HCT116 (cell line): ENCODE measurements at regions not wholly inside any gene's neighbourhood (a gene's known extent, or its start where the extent isn't known, plus 50 kb on each side); places are given as distances from the start of the nearest gene placed in this dataset.

Experiments used
- ATAC-seq: fragments of 200-7000 bp; cut with Tn5 transposase; 2 replicates; pipeline ENCODE4 v1.9.1; 2020; ENCODE audit warnings: mild to moderate bottlenecking, moderate library complexity
- BruUV-seq: library from RNA; stranded (reverse); fragments of 400-500 nt; replicated peaks from 2 replicates; lab custom pipeline; 2021; lab: Mats Ljungman, UMichigan
- CTCF ChIA-PET: fragments of 300-600 bp; sonication (Branson Sonifier 250); formaldehyde crosslinking; loops from one replicate; lab custom pipeline; 2021; ENCODE audit warnings: antibody characterized with exemption; lab: Charles Lee
- POLR2A ChIA-PET: fragments of 300-600, 350-600 bp; sonication (Branson Sonifier 250); formaldehyde crosslinking; loops from one replicate; lab custom pipeline; 2021; ENCODE audit warnings: antibody characterized with exemption; lab: Charles Lee
- RAD21 ChIA-PET, 2 experiments: fragments of 300-600 bp; sonication (Branson Sonifier 250); formaldehyde crosslinking; loops; one replicate each; lab custom pipeline; 2023; ENCODE audit warnings: low total read pairs in 2 of 2; ENCODE audit not compliant: uncharacterized antibody in 2 of 2, unreplicated experiment in 2 of 2, low non-redundant PET in 1 of 2; lab: Charles Lee
- DNase-seq: peaks from one replicate; pipeline ENCODE4 v3.0.0-alpha.2; 2010; ENCODE audit warnings: low read depth, low spot score
- H2AFZ ChIP-seq: fragments of 200-600 bp; shearing (Covaris generic), sonication (generic); 2 replicates; pipeline ENCODE4 v1.6.1; 2017; ENCODE audit warnings: low read depth, mixed run types, mixed read lengths, antibody characterized with exemption, low read length; ENCODE audit not compliant: poor library complexity, severe bottlenecking
- H3K27ac ChIP-seq: 2 replicates; pipeline ENCODE4 v1.5.1; 2012; ENCODE audit warnings: low read depth, low read length
- H3K27me3 ChIP-seq: fragments of 200-600 bp; sonication (generic); 2 replicates; pipeline ENCODE4 v1.6.1; 2016; ENCODE audit warnings: mixed run types, low read length, mixed read lengths; ENCODE audit not compliant: insufficient read depth
- H3K36me3 ChIP-seq, 2 experiments: fragments of 200-500 bp in 1 of 2; fragments of 200-600 bp in 1 of 2; sonication (Bioruptor generic) in 1 of 2; sonication (generic) in 1 of 2; 2 replicates each; pipeline versions ENCODE4 v1.5.1 to v1.6.1; 2014 to 2016; ENCODE audit warnings: low read length in 2 of 2, inconsistent platforms in 1 of 2, mixed read lengths in 1 of 2, mixed run types in 1 of 2; ENCODE audit not compliant: insufficient read depth in 2 of 2, control insufficient read depth in 1 of 2
- H3K4me1 ChIP-seq, 2 experiments: fragments of 200-600 bp in 1 of 2; sonication (generic) in 1 of 2; 2 replicates each; pipeline versions ENCODE4 v1.5.1 to v1.6.1; 2012 to 2017; ENCODE audit warnings: low read length in 2 of 2, inconsistent platforms in 1 of 2, mild to moderate bottlenecking in 1 of 2, mixed read lengths in 1 of 2, mixed run types in 1 of 2, moderate library complexity in 1 of 2; ENCODE audit not compliant: insufficient read depth in 2 of 2, control insufficient read depth in 1 of 2
- H3K4me2 ChIP-seq: fragments of 200-600 bp; sonication (generic); 2 replicates; pipeline ENCODE4 v1.6.1; 2017; ENCODE audit warnings: mixed run types, low read length, mixed read lengths
- H3K4me3 ChIP-seq, 2 experiments: fragments of 200-600 bp in 1 of 2; sonication (generic) in 1 of 2; replicated peaks in 1 of 2; 2 replicates each; pipeline ENCODE4 v1.5.1; 2011 to 2016; ENCODE audit warnings: low read length in 2 of 2, control low read depth in 1 of 2, low read depth in 1 of 2, mild to moderate bottlenecking in 1 of 2, mixed read lengths in 1 of 2, mixed run types in 1 of 2
- H3K79me2 ChIP-seq: fragments of 200-600 bp; sonication (generic); 2 replicates; pipeline ENCODE4 v1.6.1; 2017; ENCODE audit warnings: mild to moderate bottlenecking, mixed run types, low read length, moderate library complexity, mixed read lengths; ENCODE audit not compliant: insufficient read depth
- H3K9ac ChIP-seq: fragments of 200-600 bp; sonication (generic); 2 replicates; pipeline ENCODE4 v1.6.1; 2016; ENCODE audit warnings: low read length, mixed read lengths
- H3K9me2 ChIP-seq: fragments of 200-600 bp; sonication (generic), shearing (Covaris generic); 2 replicates; pipeline ENCODE4 v1.6.1; 2017; ENCODE audit warnings: mixed run types, mild to moderate bottlenecking, moderate library complexity; ENCODE audit not compliant: insufficient read depth
- H3K9me3 ChIP-seq, 2 experiments: fragments of 200-500 bp in 1 of 2; fragments of 200-600 bp in 1 of 2; sonication (Bioruptor generic) in 1 of 2; sonication (generic) in 1 of 2; 2 replicates each; pipeline ENCODE4 v1.6.1; 2014 to 2017; ENCODE audit warnings: low read length in 2 of 2, mixed read lengths in 2 of 2, inconsistent platforms in 1 of 2, low read depth in 1 of 2, mild to moderate bottlenecking in 1 of 2, mixed run types in 1 of 2, moderate library complexity in 1 of 2; ENCODE audit not compliant: control insufficient read depth in 1 of 2, insufficient read depth in 1 of 2
- H4K20me1 ChIP-seq: fragments of 200-600 bp; sonication (generic), shearing (Covaris generic); 2 replicates; pipeline ENCODE4 v1.6.1; 2017; ENCODE audit warnings: mixed run types, mild to moderate bottlenecking, moderate library complexity; ENCODE audit not compliant: insufficient read depth
- ATF3 ChIP-seq: IDR thresholded peaks from 2 replicates; pipeline ENCODE4 v1.6.1; 2012
- CBX3 ChIP-seq: IDR thresholded peaks from 2 replicates; pipeline ENCODE4 v1.6.1; 2012; ENCODE audit warnings: low read depth
- CEBPB ChIP-seq: IDR thresholded peaks from 2 replicates; pipeline ENCODE4 v1.6.1; 2012; ENCODE audit warnings: low read depth
- CTCF ChIP-seq, 3 experiments: fragments of 200-600 bp in 1 of 3; sonication (generic) in 1 of 3; IDR thresholded peaks in 2 of 3; conservative IDR thresholded peaks in 1 of 3; 2 replicates each; pipeline ENCODE4 v1.5.1; 2012 to 2017; ENCODE audit warnings: low read depth in 2 of 3, low read length in 2 of 3, antibody characterized with exemption in 1 of 3, borderline replicate concordance in 1 of 3, control low read depth in 1 of 3, mild to moderate bottlenecking in 1 of 3, mixed read lengths in 1 of 3, mixed run types in 1 of 3, moderate library complexity in 1 of 3; ENCODE audit not compliant: insufficient read depth in 1 of 3
- EGR1 ChIP-seq: IDR thresholded peaks from 2 replicates; pipeline ENCODE4 v1.6.1; 2012; ENCODE audit warnings: low read depth
- ELF1 ChIP-seq: IDR thresholded peaks from 2 replicates; pipeline ENCODE4 v1.6.1; 2012; ENCODE audit warnings: low read depth, borderline replicate concordance
- EZH2phosphoT487 ChIP-seq: fragments of 200-600 bp; IDR thresholded peaks from 2 replicates; pipeline ENCODE4 v1.6.1; 2018; ENCODE audit warnings: antibody characterized with exemption, borderline replicate concordance
- FOSL1 ChIP-seq: IDR thresholded peaks from 2 replicates; pipeline ENCODE4 v1.6.1; 2012; ENCODE audit warnings: low read depth
- MAX ChIP-seq: IDR thresholded peaks from 2 replicates; pipeline ENCODE4 v1.6.1; 2012
- SIN3A ChIP-seq: IDR thresholded peaks from 2 replicates; pipeline ENCODE4 v1.6.1; 2012; ENCODE audit warnings: low read depth
- SP1 ChIP-seq: IDR thresholded peaks from 2 replicates; pipeline ENCODE4 v1.6.1; 2012; ENCODE audit warnings: low read depth
- SRF ChIP-seq: IDR thresholded peaks from 2 replicates; pipeline ENCODE4 v1.6.1; 2012; ENCODE audit warnings: low read depth
- YY1 ChIP-seq: IDR thresholded peaks from 2 replicates; pipeline ENCODE4 v1.6.1; 2011; ENCODE audit warnings: low read length, low read depth, moderate library complexity, mild to moderate bottlenecking; ENCODE audit not compliant: insufficient replicate concordance; ENCODE audit errors: extremely low read depth
- ZFX ChIP-seq: fragments of 450-650 bp; IDR thresholded peaks from 2 replicates; pipeline ENCODE4 v1.6.1; 2017
- intact Hi-C: fragments of 100-400 bp; cut with micrococcal nuclease; formaldehyde crosslinking; loops from 2 replicates; pipeline ENCODE4 v1.10.0; 2022
- TF ChIP-seq, protein P1 (sequence below): IDR thresholded peaks from 2 replicates; pipeline ENCODE4 v1.6.1; 2012; ENCODE audit warnings: low read depth

DNA sequence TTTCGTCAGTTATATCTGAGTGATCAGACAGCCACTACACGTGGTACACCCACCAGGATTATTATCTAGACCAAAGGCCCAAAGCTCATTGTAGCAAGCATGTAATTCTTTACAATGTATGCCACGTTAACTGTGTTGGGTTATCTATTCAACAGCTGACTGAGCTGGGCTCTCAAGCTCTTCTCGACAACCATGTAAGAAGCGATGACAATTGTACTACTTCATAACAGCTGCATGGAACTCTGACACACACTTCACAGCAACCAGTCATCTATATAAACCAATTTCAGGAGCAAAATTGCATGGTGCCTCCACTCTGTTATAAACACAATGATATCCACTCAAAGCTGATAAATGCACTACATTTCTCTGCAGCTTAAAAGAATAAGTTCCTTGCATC is 701.8 kb downstream of the NR4A2 start:
- Histone ChIP-seq H4K20me1 (no peaks in the 10 kb centered on the region), H3K4me2 (no peak overlapping the region), H3K27ac (no peak overlapping the region), H3K9ac (no peak overlapping the region), H3K4me1 (no peaks in the 10 kb centered on the region), H3K4me3 (no peak overlapping the region), H3K36me3 (no peaks in the 10 kb centered on the region), H3K9me2 (no peaks in the 10 kb centered on the region), H3K79me2 (no peaks in the 10 kb centered on the region), H3K9me3 (no peaks in the 10 kb centered on the region), H3K27me3 (no peaks in the 10 kb centered on the region), H2AFZ (peak overlapping the region; percentile 13)
- no peak for DNase-seq
- ChIA-PET POLR2A (no interaction called here), CTCF (no interaction called here), RAD21 (no interaction called here)
- intact Hi-C loops: no loop called here
- TF ChIP-seq SRF (no peak), SIN3A (no peak), ATF3 (no peak), MAX (no peak), ZFX (no peak), CBX3 (no peak), FOSL1 (no peak), EZH2phosphoT487 (no peak), YY1 (no peak), SP1 (no peak)
- no TSS peak for BruUV-seq
- ATAC-seq: no peak

- ATAC-seq: no peak
Measured at GRCh38 chr2:155622443-155622842, 710.1 kb downstream of the NR4A2 start.

More at GRCh38 chr2:155622443-155622842, 710.1 kb downstream of the NR4A2 start:
- Histone ChIP-seq H2AFZ (no peak overlapping the region), H3K36me3 (no peaks in the 10 kb centered on the region), H3K9ac (no peak overlapping the region), H3K4me1 (no peaks in the 10 kb centered on the region), H3K27ac (no peak overlapping the region), H3K9me3 (no peaks in the 10 kb centered on the region), H3K4me2 (no peak overlapping the region), H3K27me3 (no peaks in the 10 kb centered on the region), H4K20me1 (no peaks in the 10 kb centered on the region), H3K9me2 (no peaks in the 10 kb centered on the region), H3K4me3 (no peak overlapping the region), H3K79me2 (no peaks in the 10 kb centered on the region)
- RAD21 ChIA-PET: no interaction called here
- POLR2A ChIA-PET: no interaction called here
- DNase-seq: no peak
- BruUV-seq: no TSS peak
- CTCF ChIA-PET: no interaction called here
- intact Hi-C loops: no loop called here
- TF ChIP-seq, protein P1, sequence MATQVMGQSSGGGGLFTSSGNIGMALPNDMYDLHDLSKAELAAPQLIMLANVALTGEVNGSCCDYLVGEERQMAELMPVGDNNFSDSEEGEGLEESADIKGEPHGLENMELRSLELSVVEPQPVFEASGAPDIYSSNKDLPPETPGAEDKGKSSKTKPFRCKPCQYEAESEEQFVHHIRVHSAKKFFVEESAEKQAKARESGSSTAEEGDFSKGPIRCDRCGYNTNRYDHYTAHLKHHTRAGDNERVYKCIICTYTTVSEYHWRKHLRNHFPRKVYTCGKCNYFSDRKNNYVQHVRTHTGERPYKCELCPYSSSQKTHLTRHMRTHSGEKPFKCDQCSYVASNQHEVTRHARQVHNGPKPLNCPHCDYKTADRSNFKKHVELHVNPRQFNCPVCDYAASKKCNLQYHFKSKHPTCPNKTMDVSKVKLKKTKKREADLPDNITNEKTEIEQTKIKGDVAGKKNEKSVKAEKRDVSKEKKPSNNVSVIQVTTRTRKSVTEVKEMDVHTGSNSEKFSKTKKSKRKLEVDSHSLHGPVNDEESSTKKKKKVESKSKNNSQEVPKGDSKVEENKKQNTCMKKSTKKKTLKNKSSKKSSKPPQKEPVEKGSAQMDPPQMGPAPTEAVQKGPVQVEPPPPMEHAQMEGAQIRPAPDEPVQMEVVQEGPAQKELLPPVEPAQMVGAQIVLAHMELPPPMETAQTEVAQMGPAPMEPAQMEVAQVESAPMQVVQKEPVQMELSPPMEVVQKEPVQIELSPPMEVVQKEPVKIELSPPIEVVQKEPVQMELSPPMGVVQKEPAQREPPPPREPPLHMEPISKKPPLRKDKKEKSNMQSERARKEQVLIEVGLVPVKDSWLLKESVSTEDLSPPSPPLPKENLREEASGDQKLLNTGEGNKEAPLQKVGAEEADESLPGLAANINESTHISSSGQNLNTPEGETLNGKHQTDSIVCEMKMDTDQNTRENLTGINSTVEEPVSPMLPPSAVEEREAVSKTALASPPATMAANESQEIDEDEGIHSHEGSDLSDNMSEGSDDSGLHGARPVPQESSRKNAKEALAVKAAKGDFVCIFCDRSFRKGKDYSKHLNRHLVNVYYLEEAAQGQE: no peak
- TF ChIP-seq ELF1: no peak
- no peak for TF ChIP-seq FOSL1
- no peak for TF ChIP-seq CEBPB
- no peak for TF ChIP-seq EGR1
- TF ChIP-seq SP1: no peak
- TF ChIP-seq SIN3A: no peak
- TF ChIP-seq CTCF (IDR thresholded peaks at IDR 0.05 in 2 of 3, conservative IDR thresholded peaks at IDR 0.05 in 1 of 3; ENCODE audit: borderline replicate concordance in 1 of 3, insufficient read depth in 1 of 3, low read depth in 2 of 3, low read length in 2 of 3): no peak
- TF ChIP-seq EZH2phosphoT487: no peak
- TF ChIP-seq, all 23 proteins: peak for 0
